Mesenchymal stem cell (in vitro differentiated cells and primary cell): ENCODE measurements at regions not wholly inside any gene's neighbourhood (a gene's known extent, or its start where the extent isn't known, plus 50 kb on each side); places are given as distances from the start of the nearest gene placed in this dataset.
"Not testable (repeated sequence)": the region's sequence is repeated elsewhere in the genome, so short reads cannot be mapped to it uniquely, and the experiment has no call there.

Experiments used
- DNase-seq: peaks from one replicate; pipeline ENCODE4 v3.0.0-alpha.2; 2013
- H2AFZ ChIP-seq: one replicate; pipeline ENCODE4 v1.6.1; 2013; ENCODE audit warnings: low read depth, mild to moderate bottlenecking, control low read depth, inconsistent platforms, low read length, moderate library complexity
- H2AK5ac ChIP-seq: 2 replicates; pipeline ENCODE4 v1.6.1; 2013; ENCODE audit warnings: low read length, moderate library complexity, mild to moderate bottlenecking, inconsistent platforms; ENCODE audit not compliant: severe bottlenecking
- H2BK120ac ChIP-seq: one replicate; pipeline ENCODE4 v1.6.1; 2013; ENCODE audit warnings: low read depth, mild to moderate bottlenecking, inconsistent platforms, low read length, moderate library complexity
- H2BK12ac ChIP-seq, 2 experiments: one replicate each; pipeline ENCODE4 v1.6.1; 2013; ENCODE audit warnings: inconsistent platforms in 2 of 2, low read length in 2 of 2, mild to moderate bottlenecking in 2 of 2, moderate library complexity in 2 of 2, control low read depth in 1 of 2
- H2BK15ac ChIP-seq: one replicate; pipeline ENCODE4 v1.6.1; 2013; ENCODE audit warnings: mild to moderate bottlenecking, low read depth, inconsistent platforms; ENCODE audit not compliant: poor library complexity, severe bottlenecking
- H2BK5ac ChIP-seq: 2 replicates; pipeline ENCODE4 v1.6.1; 2013; ENCODE audit warnings: low read depth, mild to moderate bottlenecking, low read length, control low read depth, inconsistent platforms; ENCODE audit not compliant: poor library complexity, severe bottlenecking
- H3K14ac ChIP-seq, 2 experiments: one replicate each; pipeline ENCODE4 v1.6.1; 2013; ENCODE audit warnings: inconsistent platforms in 2 of 2, low read length in 2 of 2, control low read depth in 1 of 2, mild to moderate bottlenecking in 1 of 2, moderate library complexity in 1 of 2
- H3K18ac ChIP-seq, 2 experiments: one replicate each; pipeline ENCODE4 v1.6.1; 2013; ENCODE audit warnings: inconsistent platforms in 2 of 2, low read length in 2 of 2, control low read depth in 1 of 2, low read depth in 1 of 2, mild to moderate bottlenecking in 1 of 2
- H3K23ac ChIP-seq, 2 experiments: one replicate each; pipeline ENCODE4 v1.6.1; 2013; ENCODE audit warnings: inconsistent platforms in 2 of 2, low read length in 2 of 2, mild to moderate bottlenecking in 2 of 2, moderate library complexity in 2 of 2, control low read depth in 1 of 2
- H3K27ac ChIP-seq: 2 replicates; pipeline ENCODE4 v1.5.1; 2013; ENCODE audit warnings: mild to moderate bottlenecking, moderate library complexity, low read length, control low read depth, inconsistent platforms; ENCODE audit not compliant: poor library complexity, severe bottlenecking
- H3K27me3 ChIP-seq, 2 experiments: 2 replicates each; pipeline versions ENCODE4 v1.6.1 to v1.7.0; 2013; ENCODE audit warnings: low read length in 2 of 2, mild to moderate bottlenecking in 2 of 2, moderate library complexity in 2 of 2, control low read depth in 1 of 2, inconsistent platforms in 1 of 2; ENCODE audit not compliant: control insufficient read depth in 1 of 2, insufficient read depth in 1 of 2
- H3K36me3 ChIP-seq, 2 experiments: 2 replicates each; pipeline versions ENCODE4 v1.6.1 to v1.7.0; 2013; ENCODE audit warnings: low read length in 2 of 2, control low read depth in 1 of 2, inconsistent platforms in 1 of 2, low read depth in 1 of 2, mild to moderate bottlenecking in 1 of 2; ENCODE audit not compliant: insufficient read depth in 2 of 2, control insufficient read depth in 1 of 2
- H3K4ac ChIP-seq, 2 experiments: one replicate each; pipeline ENCODE4 v1.6.1; 2013; ENCODE audit warnings: inconsistent platforms in 2 of 2, low read length in 2 of 2, mild to moderate bottlenecking in 2 of 2, moderate library complexity in 2 of 2, control low read depth in 1 of 2, low read depth in 1 of 2
- H3K4me1 ChIP-seq: 2 replicates; pipeline ENCODE4 v1.6.1; 2013; ENCODE audit warnings: low read depth, low read length, control low read depth; ENCODE audit not compliant: control insufficient read depth, insufficient read depth
- H3K4me2 ChIP-seq: 2 replicates; pipeline ENCODE4 v1.6.1; 2013; ENCODE audit warnings: low read length, mild to moderate bottlenecking, inconsistent platforms; ENCODE audit not compliant: poor library complexity, severe bottlenecking
- H3K4me3 ChIP-seq, 2 experiments: 2 replicates each; pipeline versions ENCODE4 v1.5.1 to v1.7.0; 2013; ENCODE audit warnings: low read length in 2 of 2, mild to moderate bottlenecking in 2 of 2, control low read depth in 1 of 2, low read depth in 1 of 2; ENCODE audit not compliant: insufficient read depth in 1 of 2
- H3K79me1 ChIP-seq: replicated peaks from 2 replicates; pipeline ENCODE4 v1.6.1; 2013; ENCODE audit warnings: mild to moderate bottlenecking, control low read depth, low read length, inconsistent platforms; ENCODE audit not compliant: poor library complexity, severe bottlenecking
- H3K9ac ChIP-seq: 2 replicates; pipeline ENCODE4 v1.7.0; 2013; ENCODE audit warnings: mild to moderate bottlenecking, low read length, moderate library complexity
- H3K9me3 ChIP-seq: 2 replicates; pipeline ENCODE4 v1.7.0; 2013; ENCODE audit warnings: mild to moderate bottlenecking, low read length; ENCODE audit not compliant: control insufficient read depth
- H4K8ac ChIP-seq: one replicate; pipeline ENCODE4 v1.6.1; 2013; ENCODE audit warnings: inconsistent platforms, mild to moderate bottlenecking, low read length, moderate library complexity
- H4K91ac ChIP-seq: one replicate; pipeline ENCODE4 v1.6.1; 2013; ENCODE audit warnings: mild to moderate bottlenecking, low read length, inconsistent platforms
- WGBS: methylation state at CpG from one replicate; pipeline ENCODE4 v1.1.7; 2013; ENCODE audit warnings: mixed read lengths; 5-methylcytosine and 5-hydroxymethylcytosine counted together

DNA sequence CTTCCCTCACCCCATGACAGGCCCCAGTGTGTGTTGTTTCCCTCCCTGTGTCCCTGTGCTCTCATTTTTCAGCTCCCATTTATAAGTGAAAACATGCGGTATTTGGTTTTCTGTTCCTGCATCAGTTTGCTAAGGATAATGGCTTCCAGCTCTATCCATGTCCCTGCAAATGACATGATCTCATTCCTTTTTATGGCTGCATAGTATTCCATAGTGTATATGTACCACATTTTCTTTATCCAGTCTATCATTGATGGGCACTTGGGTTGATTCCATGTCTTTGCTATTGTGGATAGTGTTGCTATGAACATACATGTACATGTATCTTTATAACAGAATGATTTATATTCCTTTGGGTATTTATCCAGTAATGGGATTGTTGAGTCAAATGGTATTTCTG is 61.9 kb upstream of the ABLIM1 start:
- not testable (repeated sequence) for H3K18ac ChIP-seq, H2AK5ac ChIP-seq, H3K14ac ChIP-seq, H3K9me3 ChIP-seq, H2BK15ac ChIP-seq, H2AFZ ChIP-seq, H2BK5ac ChIP-seq, H3K9ac ChIP-seq, H3K4ac ChIP-seq, DNase-seq, H2BK12ac ChIP-seq, H3K4me1 ChIP-seq, H3K4me2 ChIP-seq, H4K91ac ChIP-seq, H3K4me3 ChIP-seq, H2BK120ac ChIP-seq, H3K27ac ChIP-seq, H3K27me3 ChIP-seq, H4K8ac ChIP-seq, H3K36me3 ChIP-seq, H3K23ac ChIP-seq
- H3K79me1 ChIP-seq: peaks cover 17% of the 10 kb centered on the region
- WGBS: no CpG with 5 or more reads among the region's 1 CpG

DNA sequence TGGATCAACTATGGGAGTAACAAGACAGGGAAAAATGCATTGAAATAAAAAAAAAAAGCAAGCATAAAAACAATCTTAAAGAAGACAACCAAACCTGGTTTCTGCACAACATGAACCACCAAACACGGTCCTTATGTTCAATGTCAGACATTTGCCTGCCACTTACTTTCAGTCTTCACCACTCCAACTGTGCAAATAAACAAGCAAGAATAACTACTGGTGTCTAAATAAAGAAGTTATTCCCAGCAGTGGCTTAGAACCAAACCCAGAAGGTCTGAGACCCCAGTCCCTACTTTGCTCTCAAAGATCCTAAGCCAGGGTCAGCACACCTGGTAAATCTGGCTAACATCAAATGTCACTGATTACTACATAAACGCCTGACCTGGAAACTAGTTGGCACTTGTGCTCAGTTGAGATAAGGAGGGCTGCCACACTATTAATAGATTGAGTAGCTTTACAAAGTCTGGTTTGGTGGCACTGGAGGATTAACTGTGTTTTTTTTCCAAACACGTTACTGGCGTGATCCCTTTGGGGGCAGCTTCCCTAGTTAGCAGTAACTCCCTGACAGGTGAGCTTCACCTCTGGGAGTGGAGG is 62.7 kb upstream of the ABLIM1 start:
- no peak overlapping the region for H2BK5ac ChIP-seq
- no peak overlapping the region for H2AFZ ChIP-seq
- no peak overlapping the region for H3K4ac ChIP-seq
- H3K27me3 ChIP-seq: no peaks in the 10 kb centered on the region
- no peak overlapping the region for H2AK5ac ChIP-seq
- H3K9ac ChIP-seq: no peak overlapping the region
- no peak overlapping the region for H3K18ac ChIP-seq
- H4K91ac ChIP-seq: no peak overlapping the region
- H3K23ac ChIP-seq: no peak overlapping the region
- H2BK12ac ChIP-seq: no peak overlapping the region
- no peaks in the 10 kb centered on the region for H3K9me3 ChIP-seq
- H3K27ac ChIP-seq: no peak overlapping the region
- no peak overlapping the region for H4K8ac ChIP-seq
- H3K4me2 ChIP-seq: no peak overlapping the region
- DNase-seq: no peak
- no peaks in the 10 kb centered on the region for H3K4me1 ChIP-seq
- H3K36me3 ChIP-seq: no peaks in the 10 kb centered on the region
- H3K14ac ChIP-seq: no peak overlapping the region
- H3K79me1 ChIP-seq: peaks cover 20% of the 10 kb centered on the region
- WGBS: 82% methylated on average over 4 of the region's 4 CpGs
- no peak overlapping the region for H2BK120ac ChIP-seq
- H2BK15ac ChIP-seq: no peak overlapping the region
- no peak overlapping the region for H3K4me3 ChIP-seq

DNA sequence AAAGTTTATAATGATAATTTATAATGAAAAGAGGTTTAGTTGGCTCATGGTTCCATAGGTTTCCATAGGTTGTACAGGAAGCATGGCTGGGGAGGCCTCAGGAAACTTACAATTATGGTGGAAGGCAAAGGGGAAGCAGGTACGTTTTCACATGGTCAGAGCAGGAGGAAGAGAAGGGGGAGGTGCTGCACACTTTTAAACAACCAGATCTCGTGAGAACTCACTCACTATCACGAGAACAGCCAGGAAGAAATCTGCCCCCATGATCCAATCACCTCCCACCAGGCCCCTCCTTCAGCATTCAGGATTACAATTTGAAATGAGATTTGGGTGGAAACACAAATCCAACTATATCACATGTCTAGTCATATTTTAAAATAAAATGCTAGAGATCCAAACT is 64.1 kb upstream of the ABLIM1 start:
- H3K79me1 ChIP-seq: peaks cover 22% of the 10 kb centered on the region
- H3K36me3 ChIP-seq, H3K4me1 ChIP-seq, H2BK5ac ChIP-seq, H3K4me2 ChIP-seq, H3K27ac ChIP-seq, H4K91ac ChIP-seq, H3K4ac ChIP-seq, H3K9ac ChIP-seq, H2BK12ac ChIP-seq, H2AK5ac ChIP-seq, H2BK120ac ChIP-seq, H3K27me3 ChIP-seq, H3K23ac ChIP-seq, H3K18ac ChIP-seq, DNase-seq, H2AFZ ChIP-seq, H4K8ac ChIP-seq, H3K4me3 ChIP-seq, H3K9me3 ChIP-seq, H3K14ac ChIP-seq, H2BK15ac ChIP-seq: not testable (repeated sequence)
- WGBS: no CpG with 5 or more reads among the region's 3 CpGs

DNA sequence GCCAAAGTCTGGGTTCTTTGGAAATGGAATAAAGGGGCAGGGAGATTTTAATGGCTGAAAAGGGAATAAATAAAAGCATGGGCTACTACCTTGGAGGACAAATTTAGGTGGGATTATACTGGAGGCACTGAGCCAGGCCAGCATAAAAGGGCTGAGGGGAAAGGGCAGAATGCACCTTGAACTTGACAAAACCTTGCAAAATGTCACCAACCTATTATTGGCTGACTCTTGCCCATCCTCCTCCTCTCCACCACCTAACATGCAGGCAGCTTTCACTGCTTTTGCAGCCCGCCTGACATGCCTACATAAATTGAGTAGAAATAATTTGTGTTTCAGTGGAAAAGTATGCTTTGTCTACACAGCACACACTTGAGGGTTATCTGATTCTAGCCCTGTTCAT is 65.3 kb upstream of the ABLIM1 start:
- Histone ChIP-seq H4K8ac (no peak overlapping the region), H3K4me2 (no peak overlapping the region), H3K14ac (no peak overlapping the region), H3K4me3 (no peak overlapping the region), H3K4me1 (no peaks in the 10 kb centered on the region), H2BK5ac (no peak overlapping the region), H3K9ac (no peak overlapping the region), H2BK120ac (no peak overlapping the region), H3K18ac (no peak overlapping the region), H3K4ac (no peak overlapping the region), H4K91ac (no peak overlapping the region), H3K36me3 (no peaks in the 10 kb centered on the region), H2AFZ (no peak overlapping the region), H3K27ac (no peak overlapping the region), H2BK12ac (no peak overlapping the region), H3K79me1 (peaks cover 21% of the 10 kb centered on the region), H2AK5ac (no peak overlapping the region), H3K23ac (no peak overlapping the region), H3K9me3 (no peaks in the 10 kb centered on the region), H2BK15ac (no peak overlapping the region), H3K27me3 (no peaks in the 10 kb centered on the region)
- WGBS: no CpG with 5 or more reads among the region's 1 CpG
- no peak for DNase-seq
